Activated CD8-positive, alpha-beta T cell treated with anti-CD3 and anti-CD28 coated beads, Interleukin-2, amount 10 ng/mL, durations not matched to agents 7 days and 5 days (primary cell): ENCODE measurements at regions not wholly inside any gene's neighbourhood (a gene's known extent, or its start where the extent isn't known, plus 50 kb on each side); places are given as distances from the start of the nearest gene placed in this dataset.

Source experiments
- ATAC-seq: fragments of 150-1000 bp; cut with Tn5 transposase; one replicate; pipeline ENCODE4 v1.10.0; 2021; ENCODE audit warnings: moderate library complexity
- CTCF ChIA-PET: fragments of 350-600 bp; sonication (Branson Sonifier 250); formaldehyde crosslinking; loops from one replicate; lab custom pipeline; 2021; ENCODE audit warnings: antibody characterized with exemption; lab: Charles Lee
- POLR2A ChIA-PET: fragments of 350-600 bp; sonication (Branson Sonifier 250); formaldehyde crosslinking; loops from one replicate; lab custom pipeline; 2021; ENCODE audit warnings: antibody characterized with exemption; lab: Charles Lee
- DNase-seq: peaks from one replicate; pipeline ENCODE4 v3.0.0-alpha.2; 2020
- H3K27ac Mint-ChIP-seq: one replicate; pipeline ENCODE4 v1.8.0; 2021; ENCODE audit warnings: mild to moderate bottlenecking, mixed read lengths
- H3K27me3 Mint-ChIP-seq: one replicate; pipeline ENCODE4 v1.8.0; 2021; ENCODE audit warnings: low read depth, mixed read lengths
- H3K36me3 Mint-ChIP-seq: one replicate; pipeline ENCODE4 v1.8.0; 2021; ENCODE audit warnings: low read depth, mixed read lengths
- H3K4me1 Mint-ChIP-seq: one replicate; pipeline ENCODE4 v1.8.0; 2021; ENCODE audit warnings: low read depth, mixed read lengths
- H3K4me3 Mint-ChIP-seq: one replicate; pipeline ENCODE4 v1.8.0; 2021; ENCODE audit warnings: mild to moderate bottlenecking, mixed read lengths
- H3K9me3 Mint-ChIP-seq: one replicate; pipeline ENCODE4 v1.8.0; 2022; ENCODE audit warnings: mixed read lengths; ENCODE audit not compliant: insufficient read depth

DNA sequence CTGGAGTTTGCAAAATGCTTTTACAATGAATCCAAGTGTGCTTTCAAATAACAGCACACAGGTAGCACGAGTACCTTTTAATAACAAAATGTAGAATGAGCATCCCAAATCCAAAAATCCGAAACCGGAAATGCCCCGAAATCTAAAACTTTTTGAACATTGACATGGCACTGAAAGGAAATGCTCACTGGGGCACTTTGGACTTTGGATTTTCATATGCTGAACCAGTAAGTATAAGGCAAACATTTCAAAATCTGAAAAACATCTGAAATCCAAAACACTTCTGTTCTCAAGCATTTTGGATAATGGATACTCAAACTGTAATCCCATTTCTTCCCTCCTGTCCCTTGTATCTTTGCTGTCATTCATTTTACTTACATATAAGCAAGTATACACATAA lies 50.1 kb downstream of the GCNT4 start:
- ATAC-seq (no peak), DNase-seq (no peak)
- Mint-ChIP-seq H3K4me3 (no peak overlapping the region), H3K27ac (no peak overlapping the region), H3K9me3 (peaks cover 20% of the 10 kb centered on the region), H3K36me3 (peaks cover 7% of the 10 kb centered on the region), H3K27me3 (peaks cover 2% of the 10 kb centered on the region), H3K4me1 (no peaks in the 10 kb centered on the region)
- CTCF ChIA-PET, result no interaction called here
- POLR2A ChIA-PET, result no interaction called here

DNA sequence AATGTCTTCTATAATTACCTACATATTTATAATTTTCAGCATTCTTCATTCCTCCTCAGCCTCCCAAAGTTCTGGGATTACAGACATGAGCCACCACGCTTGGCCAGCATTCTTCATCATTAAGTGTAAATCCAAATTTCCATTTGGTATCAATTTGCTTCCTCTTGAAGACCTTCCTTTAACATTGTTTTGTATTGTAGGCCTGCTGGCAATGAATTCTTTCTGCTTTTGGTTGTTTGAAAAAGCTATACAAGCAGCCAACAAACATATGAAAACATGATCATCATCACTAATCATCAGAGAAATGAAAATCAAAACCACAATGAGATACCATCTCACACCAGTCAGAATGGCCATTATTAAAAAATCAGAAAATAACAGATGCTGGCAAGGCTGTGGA lies 56.4 kb downstream of the GCNT4 start:
- ATAC-seq, result no peak
- Mint-ChIP-seq H3K4me1 (no peaks in the 10 kb centered on the region), H3K9me3 (peaks cover 8% of the 10 kb centered on the region), H3K27ac (no peak overlapping the region), H3K27me3 (peaks cover 2% of the 10 kb centered on the region), H3K36me3 (no peaks in the 10 kb centered on the region), H3K4me3 (no peak overlapping the region)
- ChIA-PET POLR2A (no interaction called here), CTCF (no interaction called here)
- DNase-seq, result no peak

GRCh38 chr5:74994826-74995225 lies 57.5 kb downstream of the GCNT4 start:
- DNase-seq (no peak), ATAC-seq (no peak)
- ChIA-PET CTCF (no interaction called here), POLR2A (no interaction called here)
- no peaks in the 10 kb centered on the region for H3K4me1 Mint-ChIP-seq
- H3K9me3 Mint-ChIP-seq, result peaks cover 8% of the 10 kb centered on the region
- no peaks in the 10 kb centered on the region for H3K36me3 Mint-ChIP-seq
- peaks cover 2% of the 10 kb centered on the region for H3K27me3 Mint-ChIP-seq
- no peak overlapping the region for H3K4me3 Mint-ChIP-seq
- no peak overlapping the region for H3K27ac Mint-ChIP-seq

GRCh38 chr5:74993743-74994142 lies 58.6 kb downstream of the GCNT4 start:
- H3K4me3 Mint-ChIP-seq, result no peak overlapping the region
- POLR2A ChIA-PET, result no interaction called here
- DNase-seq (no peak), ATAC-seq (no peak)
- no peaks in the 10 kb centered on the region for H3K27me3 Mint-ChIP-seq
- CTCF ChIA-PET, result no interaction called here
- H3K36me3 Mint-ChIP-seq, result no peaks in the 10 kb centered on the region
- H3K4me1 Mint-ChIP-seq, result no peaks in the 10 kb centered on the region
- peaks cover under 1% of the 10 kb centered on the region for H3K9me3 Mint-ChIP-seq
- no peak overlapping the region for H3K27ac Mint-ChIP-seq

GRCh38 chr5:74992791-74993190 lies 59.6 kb downstream of the GCNT4 start:
- Mint-ChIP-seq H3K4me1 (no peaks in the 10 kb centered on the region), H3K36me3 (no peaks in the 10 kb centered on the region), H3K27ac (no peak overlapping the region), H3K4me3 (no peak overlapping the region), H3K27me3 (no peaks in the 10 kb centered on the region), H3K9me3 (no peaks in the 10 kb centered on the region)
- CTCF ChIA-PET, result no interaction called here
- DNase-seq, result no peak
- POLR2A ChIA-PET, result no interaction called here
- ATAC-seq, result no peak

GRCh38 chr5:74991522-74991921 lies 60.8 kb downstream of the GCNT4 start:
- Mint-ChIP-seq H3K4me1 (no peaks in the 10 kb centered on the region), H3K9me3 (no peaks in the 10 kb centered on the region), H3K4me3 (no peak overlapping the region), H3K36me3 (no peaks in the 10 kb centered on the region), H3K27ac (no peak overlapping the region), H3K27me3 (no peaks in the 10 kb centered on the region)
- CTCF ChIA-PET, result no interaction called here
- POLR2A ChIA-PET, result no interaction called here
- ATAC-seq, result no peak
- no peak for DNase-seq

DNA sequence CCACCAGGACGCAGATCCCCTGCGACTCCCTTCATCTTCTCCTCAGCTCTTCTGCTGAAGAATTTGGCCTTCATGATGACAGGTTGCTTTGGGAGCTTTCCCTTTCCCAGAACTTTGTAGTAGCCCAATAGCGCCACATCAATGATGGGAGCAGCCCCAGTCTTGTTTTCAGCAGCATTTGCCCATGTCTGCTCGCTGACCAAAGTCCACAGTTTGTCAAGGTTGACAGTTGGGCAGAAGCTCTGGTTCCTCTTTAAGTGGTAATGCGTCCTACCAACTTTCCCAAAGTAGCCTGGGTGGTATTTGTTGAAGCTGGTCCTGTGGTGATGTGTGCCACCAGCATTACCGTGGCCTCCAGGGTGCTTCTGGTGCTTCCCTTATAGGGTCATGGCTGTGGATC lies 62.2 kb downstream of the GCNT4 start:
- no peaks in the 10 kb centered on the region for H3K27me3 Mint-ChIP-seq
- H3K27ac Mint-ChIP-seq, result no peak overlapping the region
- ChIA-PET POLR2A (no interaction called here), CTCF (no interaction called here)
- ATAC-seq (no peak), DNase-seq (no peak)
- H3K9me3 Mint-ChIP-seq, result no peaks in the 10 kb centered on the region
- no peak overlapping the region for H3K4me3 Mint-ChIP-seq
- no peaks in the 10 kb centered on the region for H3K36me3 Mint-ChIP-seq
- H3K4me1 Mint-ChIP-seq, result no peaks in the 10 kb centered on the region

DNA sequence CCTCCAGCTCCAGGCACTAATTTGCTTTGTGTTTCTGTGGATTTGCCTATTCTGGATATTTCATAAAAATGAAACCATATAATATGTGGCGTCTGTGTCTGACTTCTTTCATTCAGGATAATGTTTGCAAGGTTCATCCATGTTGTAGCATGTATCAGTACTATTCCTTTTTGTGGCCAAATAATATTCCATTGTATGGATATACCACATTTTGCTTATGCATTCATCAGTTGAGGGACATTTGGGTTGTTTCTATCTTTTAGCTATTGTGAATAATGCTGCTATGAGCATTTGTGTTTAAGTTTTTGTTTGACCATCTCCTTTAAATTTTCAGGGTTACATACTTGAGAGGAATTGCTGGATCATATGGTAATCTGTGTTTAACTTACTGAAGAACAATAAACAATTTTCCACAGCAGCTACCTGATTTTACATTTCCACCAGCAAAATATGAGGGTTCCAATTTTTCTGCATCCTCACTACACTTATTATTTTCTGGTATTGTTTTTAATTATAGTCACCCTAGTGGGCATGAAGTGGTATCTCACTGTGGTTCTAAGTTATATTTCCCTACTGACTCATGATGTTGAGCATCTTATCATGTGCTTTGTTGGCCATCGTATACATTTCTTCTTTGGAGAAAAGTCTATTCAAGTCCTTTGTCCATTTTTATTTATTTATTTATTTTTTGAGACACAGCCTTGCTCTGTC lies 63.9 kb downstream of the GCNT4 start:
- Mint-ChIP-seq H3K4me3 (no peak overlapping the region), H3K4me1 (no peaks in the 10 kb centered on the region), H3K9me3 (no peaks in the 10 kb centered on the region), H3K36me3 (no peaks in the 10 kb centered on the region), H3K27ac (no peak overlapping the region), H3K27me3 (no peaks in the 10 kb centered on the region)
- CTCF ChIA-PET, result no interaction called here
- POLR2A ChIA-PET, result interaction anchor here (0.8 kb wide), 1 partner anchor 693 kb away, joined by 3 read pairs; no protein-coding TSS in a partner anchor
- ATAC-seq (no peak), DNase-seq (no peak)

DNA sequence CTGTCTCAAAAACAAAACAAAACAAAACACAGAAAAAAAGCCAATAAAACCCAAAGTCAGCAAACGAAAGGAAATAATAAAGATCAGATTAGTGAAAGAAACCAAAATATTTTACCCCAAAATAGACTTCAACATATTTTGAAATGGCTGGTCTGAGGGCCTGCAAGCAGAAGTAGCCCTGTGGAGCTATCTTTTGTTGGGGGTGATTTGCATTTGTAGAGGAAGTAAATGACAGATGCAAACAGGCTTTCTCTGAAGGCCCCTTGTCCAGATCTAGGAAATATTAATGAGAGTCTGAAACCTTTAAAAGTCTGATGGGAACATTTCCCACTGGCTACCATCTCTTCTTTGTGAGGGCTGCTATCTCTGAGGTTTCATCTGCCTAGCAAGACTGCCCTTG lies 74.0 kb downstream of the GCNT4 start:
- no peak overlapping the region for H3K27ac Mint-ChIP-seq
- H3K36me3 Mint-ChIP-seq, result peaks cover 7% of the 10 kb centered on the region

DNA sequence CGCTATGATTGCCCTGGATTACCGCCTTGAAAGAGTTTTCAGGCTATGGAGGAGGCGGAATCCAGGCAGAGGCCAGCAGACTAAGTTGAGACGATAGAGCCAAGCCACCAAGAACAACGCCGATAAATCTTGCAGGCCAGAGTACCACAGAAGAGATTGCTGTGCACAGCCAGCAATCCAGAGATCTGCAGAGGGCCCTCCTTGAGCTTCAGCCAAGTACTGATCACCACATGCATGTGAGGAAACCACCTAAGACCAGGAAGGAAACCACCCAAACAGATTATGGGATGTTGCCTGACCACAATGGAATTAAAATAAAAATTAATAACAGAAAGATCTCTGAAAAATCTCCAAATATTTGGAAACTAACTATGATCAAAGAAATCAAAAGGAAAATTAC lies 74.9 kb downstream of the GCNT4 start:
- DNase-seq (no peak), ATAC-seq (no peak)
- Mint-ChIP-seq H3K27me3 (peaks cover 2% of the 10 kb centered on the region), H3K9me3 (peaks cover 8% of the 10 kb centered on the region), H3K36me3 (peaks cover 7% of the 10 kb centered on the region), H3K4me3 (no peak overlapping the region), H3K27ac (no peak overlapping the region), H3K4me1 (peaks cover 31% of the 10 kb centered on the region)
- ChIA-PET POLR2A (no interaction called here), CTCF (interaction anchor here (0.9 kb wide), 1 partner anchor 42 kb away, joined by 3 read pairs; no protein-coding TSS in a partner anchor)

More for the DNA sequence above, 74.0 kb downstream of the GCNT4 start:
- CTCF ChIA-PET, result no interaction called here
- DNase-seq (no peak), ATAC-seq (no peak)
- no peak overlapping the region for H3K4me3 Mint-ChIP-seq
- H3K27me3 Mint-ChIP-seq, result peaks cover 2% of the 10 kb centered on the region
- peaks cover 8% of the 10 kb centered on the region for H3K9me3 Mint-ChIP-seq
- POLR2A ChIA-PET, result no interaction called here
- H3K4me1 Mint-ChIP-seq, result peaks cover 31% of the 10 kb centered on the region

- no peak overlapping the region for H3K27ac Mint-ChIP-seq
- POLR2A ChIA-PET, result no interaction called here
- H3K27me3 Mint-ChIP-seq, result peaks cover 2% of the 10 kb centered on the region
- peaks cover 7% of the 10 kb centered on the region for H3K36me3 Mint-ChIP-seq
- H3K9me3 Mint-ChIP-seq, result peaks cover 8% of the 10 kb centered on the region
- CTCF ChIA-PET, result interaction anchor here (0.9 kb wide), 1 partner anchor 41 kb away, joined by 3 read pairs; no protein-coding TSS in a partner anchor
- ATAC-seq, result no peak
- peaks cover 31% of the 10 kb centered on the region for H3K4me1 Mint-ChIP-seq
- DNase-seq, result no peak
- no peak overlapping the region for H3K4me3 Mint-ChIP-seq
These were observed 75.7 kb downstream of the GCNT4 start for GRCh38 chr5:74976651-74977050.

DNA sequence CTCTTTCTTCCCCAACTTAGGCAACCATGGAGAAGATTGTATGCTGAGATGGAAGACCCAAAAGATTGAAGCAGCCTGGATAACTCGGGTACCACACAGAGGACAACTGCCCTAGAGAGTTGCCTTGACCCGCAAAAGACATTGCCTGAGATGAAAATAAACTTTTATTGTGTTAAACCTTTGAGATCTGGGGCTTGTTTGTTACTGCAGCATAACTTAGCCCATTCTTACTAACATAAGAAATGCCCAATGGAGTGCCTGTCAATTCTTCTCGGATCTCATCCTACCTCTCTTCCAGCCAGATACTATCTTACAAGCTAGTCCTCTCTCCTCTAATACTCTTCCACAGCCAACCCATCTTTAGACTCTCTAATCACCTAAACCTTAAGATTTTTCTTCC lies 76.8 kb downstream of the GCNT4 start:
- no peak overlapping the region for H3K4me3 Mint-ChIP-seq
- peaks cover 13% of the 10 kb centered on the region for H3K9me3 Mint-ChIP-seq
- CTCF ChIA-PET, result no interaction called here
- no peak for ATAC-seq
- no peaks in the 10 kb centered on the region for H3K27me3 Mint-ChIP-seq
- no peak for DNase-seq
- POLR2A ChIA-PET, result no interaction called here
- H3K36me3 Mint-ChIP-seq, result peaks cover 7% of the 10 kb centered on the region
- H3K27ac Mint-ChIP-seq, result no peak overlapping the region
- H3K4me1 Mint-ChIP-seq, result peaks cover 31% of the 10 kb centered on the region
